GM12892 (cell line): ENCODE measurements at regions not wholly inside any gene's neighbourhood (a gene's known extent, or its start where the extent isn't known, plus 50 kb on each side); places are given as distances from the start of the nearest gene placed in this dataset.

Source experiments
- POLR2A ChIP-seq: IDR thresholded peaks from 2 replicates; pipeline ENCODE4 v1.6.1; 2011; ENCODE audit warnings: low read depth, low read length, control low read depth
- POLR2AphosphoS5 ChIP-seq: IDR thresholded peaks from 2 replicates; pipeline ENCODE4 v1.6.1; 2011; ENCODE audit warnings: low read depth, low read length, control low read depth

GRCh38 chr10:130282492-130283218 lies 146.5 kb downstream of the GLRX3 start:
- no peak for TF ChIP-seq POLR2A
- no peak for TF ChIP-seq POLR2AphosphoS5
